Fibroblast of the aortic adventitia (primary cell): ENCODE measurements at regions not wholly inside any gene's neighbourhood (a gene's known extent, or its start where the extent isn't known, plus 50 kb on each side); places are given as distances from the start of the nearest gene placed in this dataset.
"Not testable (repeated sequence)": the region's sequence is repeated elsewhere in the genome, so short reads cannot be mapped to it uniquely, and the experiment has no call there.

Source experiments
- DNase-seq: peaks from one replicate; pipeline ENCODE4 v3.0.0-alpha.2; 2010; ENCODE audit warnings: low read depth
- H3K4me3 ChIP-seq: 2 replicates; pipeline ENCODE4 v1.5.1; 2011; ENCODE audit warnings: low read depth, mild to moderate bottlenecking, control low read depth, low read length, moderate library complexity
- TF ChIP-seq, protein P1 (sequence below): IDR thresholded peaks from 2 replicates; pipeline ENCODE4 v1.5.1; 2011; ENCODE audit warnings: mild to moderate bottlenecking, low read length, control low read depth, inconsistent platforms; ENCODE audit not compliant: insufficient read depth

DNA sequence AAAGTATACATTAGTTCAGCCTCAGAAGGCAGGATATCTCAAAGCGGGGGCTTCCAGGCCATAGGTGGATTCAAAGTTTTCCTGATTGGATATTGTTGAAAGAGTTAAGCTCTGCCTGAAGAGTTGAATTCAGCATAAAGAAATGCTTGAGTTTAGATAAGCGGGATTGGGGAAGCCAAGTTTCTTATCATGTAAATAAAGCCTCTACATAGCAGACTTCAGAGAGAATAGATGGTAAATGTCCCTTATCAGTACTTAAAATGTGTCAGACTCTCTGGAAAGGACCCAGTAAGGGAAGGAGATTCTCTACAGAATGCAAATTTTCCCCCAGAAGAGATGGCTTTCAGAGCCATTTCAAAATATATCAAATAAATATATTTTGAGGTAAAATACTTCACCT lies 423.5 kb downstream of the SHISA9 start:
- no peak overlapping the region for H3K4me3 ChIP-seq
- DNase-seq, result no peak
- TF ChIP-seq, protein P1, sequence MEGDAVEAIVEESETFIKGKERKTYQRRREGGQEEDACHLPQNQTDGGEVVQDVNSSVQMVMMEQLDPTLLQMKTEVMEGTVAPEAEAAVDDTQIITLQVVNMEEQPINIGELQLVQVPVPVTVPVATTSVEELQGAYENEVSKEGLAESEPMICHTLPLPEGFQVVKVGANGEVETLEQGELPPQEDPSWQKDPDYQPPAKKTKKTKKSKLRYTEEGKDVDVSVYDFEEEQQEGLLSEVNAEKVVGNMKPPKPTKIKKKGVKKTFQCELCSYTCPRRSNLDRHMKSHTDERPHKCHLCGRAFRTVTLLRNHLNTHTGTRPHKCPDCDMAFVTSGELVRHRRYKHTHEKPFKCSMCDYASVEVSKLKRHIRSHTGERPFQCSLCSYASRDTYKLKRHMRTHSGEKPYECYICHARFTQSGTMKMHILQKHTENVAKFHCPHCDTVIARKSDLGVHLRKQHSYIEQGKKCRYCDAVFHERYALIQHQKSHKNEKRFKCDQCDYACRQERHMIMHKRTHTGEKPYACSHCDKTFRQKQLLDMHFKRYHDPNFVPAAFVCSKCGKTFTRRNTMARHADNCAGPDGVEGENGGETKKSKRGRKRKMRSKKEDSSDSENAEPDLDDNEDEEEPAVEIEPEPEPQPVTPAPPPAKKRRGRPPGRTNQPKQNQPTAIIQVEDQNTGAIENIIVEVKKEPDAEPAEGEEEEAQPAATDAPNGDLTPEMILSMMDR, result no peak

DNA sequence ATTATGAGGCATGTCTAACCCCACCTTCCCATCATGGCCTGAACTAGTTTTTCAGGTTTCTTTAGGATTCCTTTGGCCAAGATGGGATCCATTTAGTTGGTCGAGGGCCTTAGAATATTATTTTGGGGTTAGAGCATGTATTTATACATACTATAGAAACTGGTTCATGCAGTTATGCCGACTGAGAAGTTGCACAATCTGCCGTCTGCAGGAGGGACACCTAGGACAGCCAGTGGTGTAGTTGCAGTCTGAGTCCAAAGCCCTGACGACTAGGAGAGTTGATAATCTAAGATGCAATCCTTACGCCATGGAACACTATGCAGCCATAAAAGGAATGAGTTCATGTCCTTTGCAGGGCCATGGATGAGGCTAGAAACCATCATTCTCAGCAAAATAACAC lies 424.0 kb downstream of the SHISA9 start:
- no peak for DNase-seq
- TF ChIP-seq, protein P1, result no peak
- H3K4me3 ChIP-seq, result no peak overlapping the region

DNA sequence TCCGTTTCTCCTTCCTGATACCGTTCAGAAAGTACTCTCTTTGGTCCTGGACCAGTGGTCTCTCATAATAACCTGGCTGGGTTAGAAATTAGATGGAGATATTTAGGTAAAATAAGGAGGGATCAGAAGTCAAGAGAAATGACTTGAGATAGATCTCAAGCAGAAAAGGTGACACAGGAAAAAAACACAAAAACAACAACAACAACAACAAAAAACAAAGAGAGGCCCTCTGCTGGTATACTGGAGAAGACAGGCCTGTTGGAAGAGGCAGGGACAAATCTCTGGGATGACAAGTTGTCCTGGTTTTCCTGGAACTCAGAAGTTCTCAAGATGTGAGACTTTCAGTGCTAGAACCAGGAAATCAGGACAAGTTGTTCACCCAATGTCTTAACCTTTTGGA lies 430.5 kb downstream of the SHISA9 start:
- TF ChIP-seq, protein P1, result no peak

DNA sequence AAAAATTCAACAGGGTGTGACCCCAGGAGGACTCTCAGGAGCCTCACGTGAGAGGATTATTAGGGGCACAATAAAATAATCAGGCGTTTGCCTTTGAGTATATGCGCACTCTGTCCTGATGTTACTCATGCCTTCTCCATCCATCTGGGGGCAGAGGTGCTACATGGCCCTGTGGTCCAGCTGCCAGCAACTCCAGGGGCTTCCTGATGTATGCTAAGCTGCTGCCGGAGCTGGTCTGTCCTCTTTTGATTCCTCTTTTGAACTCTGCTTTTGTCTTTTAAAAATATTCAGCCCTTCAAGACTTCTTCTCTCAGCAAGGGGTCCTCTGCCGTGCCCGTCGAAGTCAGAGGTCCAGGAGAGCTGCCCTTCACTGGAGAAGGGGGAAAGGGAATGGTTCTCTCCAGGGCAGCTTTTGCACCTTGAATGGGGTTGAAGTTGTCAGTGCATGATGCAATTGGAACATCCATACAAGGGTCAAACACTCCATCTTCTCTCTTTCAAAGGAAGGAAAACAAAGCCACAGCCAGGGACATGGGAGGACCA lies 431.4 kb downstream of the SHISA9 start:
- H3K4me3 ChIP-seq, result no peak overlapping the region
- no peak for DNase-seq
- TF ChIP-seq, protein P1, result no peak

More for the DNA sequence above, 430.5 kb downstream of the SHISA9 start:
- DNase-seq, result no peak
- no peak overlapping the region for H3K4me3 ChIP-seq

DNA sequence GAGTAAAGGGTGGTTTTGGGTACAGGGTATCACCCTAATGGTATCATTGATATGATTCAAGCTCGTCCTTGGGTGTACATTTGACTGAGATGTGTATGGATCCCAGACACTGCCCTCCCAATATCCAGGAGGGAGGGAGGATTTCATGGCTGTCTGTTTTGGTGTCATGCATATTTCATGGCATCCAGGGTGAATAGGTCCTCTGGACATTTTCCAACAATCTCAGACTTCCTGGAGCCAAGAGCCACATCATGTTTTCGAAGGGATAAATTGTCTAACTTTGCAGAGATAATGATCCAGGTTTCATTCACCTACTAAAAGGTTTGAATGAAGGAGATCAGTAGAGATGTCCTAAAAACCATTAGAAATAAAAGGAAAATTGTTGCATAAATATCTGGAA lies 431.9 kb downstream of the SHISA9 start:
- H3K4me3 ChIP-seq, result no peak overlapping the region
- TF ChIP-seq, protein P1, result no peak
- no peak for DNase-seq

DNA sequence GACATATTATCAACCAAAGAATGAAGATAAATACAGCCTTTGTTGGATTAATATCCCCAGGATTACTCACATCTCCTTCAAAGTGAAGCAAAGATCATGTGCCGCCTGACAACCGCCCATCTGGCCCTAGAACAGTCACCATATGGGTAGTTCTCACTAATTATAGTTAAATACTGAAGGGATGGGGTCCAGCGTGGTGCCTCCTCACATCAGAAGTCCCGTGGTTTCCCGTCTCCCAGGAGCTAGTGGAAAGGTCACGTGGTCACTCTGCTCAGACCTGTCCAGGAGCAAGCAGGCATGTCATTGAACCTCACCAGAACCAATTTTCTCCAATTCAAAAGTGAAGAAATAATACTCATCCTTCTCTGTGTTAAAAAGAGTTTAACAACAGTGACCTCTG lies 434.5 kb downstream of the SHISA9 start:
- TF ChIP-seq, protein P1, result no peak
- no peak overlapping the region for H3K4me3 ChIP-seq

DNA sequence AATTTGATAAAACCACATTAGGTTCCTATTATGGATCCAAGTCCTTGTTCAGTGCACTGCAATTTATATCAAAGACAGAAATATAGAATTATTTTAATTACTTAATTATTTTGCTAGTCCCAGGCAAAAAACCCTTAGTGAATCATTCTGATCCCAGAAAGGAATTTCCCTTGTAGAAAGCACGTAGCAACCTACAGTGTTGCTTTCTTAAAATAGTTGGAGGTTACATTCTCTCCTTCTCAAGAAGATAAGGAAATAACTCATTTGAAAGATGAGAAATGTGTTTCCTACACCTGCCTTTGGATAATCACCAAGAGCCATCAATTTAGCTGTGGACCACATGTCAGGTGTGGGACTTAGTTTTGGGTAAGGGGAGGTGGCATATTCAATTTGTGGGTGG lies 434.9 kb downstream of the SHISA9 start:
- no peak overlapping the region for H3K4me3 ChIP-seq
- TF ChIP-seq, protein P1, result no peak
- DNase-seq, result no peak

More for the DNA sequence above, 434.5 kb downstream of the SHISA9 start:
- DNase-seq, result no peak

DNA sequence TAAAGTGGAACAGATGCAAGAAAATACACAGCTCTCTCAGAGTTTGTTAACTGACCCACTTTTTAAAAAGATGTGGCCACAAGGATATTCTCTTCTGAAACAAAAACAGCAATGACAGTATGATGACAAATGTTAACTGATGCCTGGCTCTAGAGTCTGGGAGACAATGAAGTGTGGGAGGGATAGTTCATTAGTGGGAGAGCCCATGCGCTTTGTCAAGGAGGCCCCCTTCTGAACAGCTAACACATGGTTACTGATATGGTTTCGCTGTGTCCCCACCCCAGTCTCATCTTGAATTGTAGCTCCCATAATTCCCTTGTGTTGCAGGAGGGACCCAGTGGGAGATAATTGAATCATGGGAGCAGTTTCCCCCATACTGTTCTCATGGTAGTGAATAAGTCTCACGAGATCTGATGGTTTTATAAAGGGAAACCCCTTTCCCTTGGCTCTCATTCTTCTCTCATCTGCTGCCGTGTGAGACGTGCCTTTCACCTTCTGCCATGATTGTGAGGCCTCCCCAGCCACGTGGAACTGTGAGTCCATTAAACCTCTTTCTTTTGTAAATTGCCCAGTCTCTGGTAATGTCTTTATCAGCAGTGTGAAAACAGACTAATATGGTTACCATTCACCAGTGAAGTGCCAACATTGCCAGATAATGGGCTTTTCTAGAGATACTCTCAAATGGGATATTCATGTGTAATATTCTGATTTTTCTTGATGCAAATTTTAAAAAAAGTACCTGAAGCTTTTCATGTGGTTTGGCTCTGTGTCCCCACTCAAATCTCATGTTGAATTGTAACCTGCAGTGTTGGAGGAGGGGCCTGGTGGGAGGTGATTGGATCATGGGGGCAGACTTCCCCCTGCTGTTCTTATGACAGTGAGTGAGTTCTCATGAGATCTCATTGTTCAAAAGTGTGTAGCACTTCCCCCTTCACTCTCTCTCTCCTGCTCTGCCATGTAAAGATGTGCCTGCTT lies 435.8 kb downstream of the SHISA9 start:
- DNase-seq, H3K4me3 ChIP-seq: not testable (repeated sequence)
